Pancreas (tissue), 10 donors: ENCODE measurements at regions not wholly inside any gene's neighbourhood (a gene's known extent, or its start where the extent isn't known, plus 50 kb on each side); places are given as distances from the start of the nearest gene placed in this dataset.
A peak's percentile ranks its signal among the peaks of the same experiment; 100 is the strongest.

ENCODE experiments used
- ATAC-seq, 4 donors: fragments of 200-7000 bp; cut with Tn5 transposase; one replicate each; pipeline versions ENCODE4 v1.8.0 to v1.9.1; 2020; ENCODE audit warnings: mild to moderate bottlenecking in 4 of 4, moderate library complexity in 4 of 4
- DNase-seq, 6 donors: peaks; one replicate each; pipeline ENCODE4 v3.0.0-alpha.2; 2020
- FAIRE-seq: peaks from 2 replicates; lab custom pipeline; 2012; peaks lifted over from hg19 to GRCh38; lab: Jason Lieb, UNC
- H3K27ac ChIP-seq, 4 donors: fragments of 200-600 bp; sonication (generic); 1 replicate in 3 of 4; 2 replicates in 1 of 4; pipeline versions ENCODE4 v1.5.0 to v1.8.0; 2020
- H3K27me3 ChIP-seq, 4 donors: fragments of 200-600 bp; one replicate each; pipeline ENCODE4 v1.8.0; 2021
- H3K36me3 ChIP-seq, 3 donors: fragments of 200-600 bp; sonication (generic) in 1 of 3; one replicate each; pipeline versions ENCODE4 v1.5.0 to v1.8.0; 2020 to 2021
- H3K4me1 ChIP-seq, 3 donors: fragments of 200-600 bp; one replicate each; pipeline ENCODE4 v1.8.0; 2021
- H3K4me3 ChIP-seq, 4 donors: fragments of 200-600 bp; sonication (generic) in 2 of 4; one replicate each; pipeline versions ENCODE4 v1.5.0 to v1.8.0; 2020 to 2021
- H3K9me3 ChIP-seq, 4 donors: fragments of 200-600 bp; one replicate each; pipeline ENCODE4 v1.8.0; 2021
- WGBS, 2 donors: extraction: QIAGEN DNeasy Blood & Tissue Kit; methylation state at CpG; one replicate each; pipeline ENCODE4 v1.1.7; 2013; 5-methylcytosine and 5-hydroxymethylcytosine counted together
- intact Hi-C, 3 donors: fragments of 100-400 bp; cut with DNase I; formaldehyde crosslinking; loops; one replicate each; pipeline versions ENCODE4 v1.11.1 to v1.14.2; 2022
- TF ChIP-seq, protein P1 (sequence below), 4 donors: fragments of 200-600 bp; sonication (generic) in 3 of 4; IDR thresholded peaks; one replicate each; pipeline versions ENCODE4 v1.5.0 to v1.8.0; 2021; ENCODE audit warnings: antibody characterized with exemption in 4 of 4
- donor health status: healthy with polysubstance abuse.
- donor health status: DM: no; HTN: no; CAD: no; lungs with moderate emphysema.
- donor health status: DM: no; HTN: no; CAD: no.
- donor health status: control.
- donor health status: control.
- donor health status: Bipolar disorder and iron deficiency.
- donor health status: DM: yes; HTN: yes; CAD: no.
- donor health status: DM: no; HTN: no; CAD: no.
- donor health status: DM: no; HTN: no; CAD: no.
- donor health status: DM: yes; HTN: yes; CAD: no.

DNA sequence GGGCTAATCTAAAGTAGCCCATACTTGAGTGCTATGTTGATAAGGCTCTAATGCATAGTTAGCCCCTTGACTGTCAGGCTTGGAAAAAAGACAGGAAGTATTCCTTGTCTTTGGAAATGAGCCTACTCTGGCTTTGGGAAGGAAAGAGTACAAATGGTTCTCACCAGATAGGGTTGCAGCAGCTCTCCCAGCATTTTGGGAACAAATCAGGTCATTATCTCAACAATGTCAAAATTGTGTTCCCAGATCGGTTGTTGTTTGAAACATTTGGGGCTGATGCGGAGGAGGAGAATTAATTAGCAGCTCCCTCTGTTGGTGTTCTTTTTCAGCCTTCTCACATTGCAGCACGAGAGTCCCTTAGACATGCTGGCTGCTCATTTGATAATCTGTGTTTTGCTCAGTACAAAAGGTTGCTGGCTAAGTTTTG is 294.7 kb upstream of the DMRT1 start:
- 1 to 3% methylated on average over 3 of the region's 3 CpGs for WGBS, 2 donors
- H3K27me3 ChIP-seq, result no peaks in the 10 kb centered on the region
- ATAC-seq, result peak; percentile 61 to 84 (median 80)
- DNase-seq, result no peak
- peak; percentile 5 for FAIRE-seq
- H3K36me3 ChIP-seq, result no peaks in the 10 kb centered on the region
- peak overlapping the region in 1 of 4 donors; percentile 4 for H3K27ac ChIP-seq
- intact Hi-C loops, result loop anchor here in 1 of 3 donors (10.0 kb wide), 1 partner anchor 152 kb away; no protein-coding TSS in a partner anchor
- TF ChIP-seq, protein P1, sequence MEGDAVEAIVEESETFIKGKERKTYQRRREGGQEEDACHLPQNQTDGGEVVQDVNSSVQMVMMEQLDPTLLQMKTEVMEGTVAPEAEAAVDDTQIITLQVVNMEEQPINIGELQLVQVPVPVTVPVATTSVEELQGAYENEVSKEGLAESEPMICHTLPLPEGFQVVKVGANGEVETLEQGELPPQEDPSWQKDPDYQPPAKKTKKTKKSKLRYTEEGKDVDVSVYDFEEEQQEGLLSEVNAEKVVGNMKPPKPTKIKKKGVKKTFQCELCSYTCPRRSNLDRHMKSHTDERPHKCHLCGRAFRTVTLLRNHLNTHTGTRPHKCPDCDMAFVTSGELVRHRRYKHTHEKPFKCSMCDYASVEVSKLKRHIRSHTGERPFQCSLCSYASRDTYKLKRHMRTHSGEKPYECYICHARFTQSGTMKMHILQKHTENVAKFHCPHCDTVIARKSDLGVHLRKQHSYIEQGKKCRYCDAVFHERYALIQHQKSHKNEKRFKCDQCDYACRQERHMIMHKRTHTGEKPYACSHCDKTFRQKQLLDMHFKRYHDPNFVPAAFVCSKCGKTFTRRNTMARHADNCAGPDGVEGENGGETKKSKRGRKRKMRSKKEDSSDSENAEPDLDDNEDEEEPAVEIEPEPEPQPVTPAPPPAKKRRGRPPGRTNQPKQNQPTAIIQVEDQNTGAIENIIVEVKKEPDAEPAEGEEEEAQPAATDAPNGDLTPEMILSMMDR (IDR thresholded peaks at IDR 0.05), result peak in 1 of 4 donors; percentile 8
- peaks cover 0 to 14% (median 11%) of the 10 kb centered on the region in 3 donors for H3K4me1 ChIP-seq
- H3K9me3 ChIP-seq, result no peaks in the 10 kb centered on the region
- H3K4me3 ChIP-seq, result peak overlapping the region in 1 of 4 donors; percentile 18

DNA sequence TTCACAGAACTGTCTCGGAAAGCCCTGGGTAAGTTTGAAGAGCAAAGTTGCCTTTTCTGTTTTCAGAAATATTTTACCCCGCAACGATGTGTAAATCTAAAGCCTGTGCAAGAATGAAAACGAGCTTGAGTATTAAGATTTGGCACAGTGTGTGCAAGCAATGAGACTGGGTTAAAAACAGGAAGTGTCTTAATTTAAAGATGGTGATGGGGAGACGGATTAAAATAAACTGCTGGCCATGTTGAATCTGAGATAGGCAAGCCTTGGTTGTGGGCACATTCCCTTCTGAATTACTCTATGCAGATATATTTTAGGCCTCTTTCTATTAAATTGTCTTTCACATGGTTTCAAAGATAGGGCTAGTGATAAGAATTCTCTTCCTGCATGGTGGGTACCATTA is 294.2 kb upstream of the DMRT1 start:
- WGBS, 2 donors, result 63 to 69% methylated on average over 5 of the region's 5 CpGs
- DNase-seq, result no peak
- peaks cover 0 to 18% (median 14%) of the 10 kb centered on the region in 3 donors for H3K4me1 ChIP-seq
- no peak overlapping the region for H3K27ac ChIP-seq
- no peak for FAIRE-seq
- intact Hi-C loops, result loop anchor here in 1 of 3 donors (10.0 kb wide), 1 partner anchor 153 kb away; no protein-coding TSS in a partner anchor
- no peaks in the 10 kb centered on the region for H3K9me3 ChIP-seq
- no peaks in the 10 kb centered on the region for H3K27me3 ChIP-seq
- no peaks in the 10 kb centered on the region for H3K36me3 ChIP-seq
- TF ChIP-seq, protein P1 (IDR thresholded peaks at IDR 0.05), result no peak
- no peak for ATAC-seq
- H3K4me3 ChIP-seq, result no peak overlapping the region

DNA sequence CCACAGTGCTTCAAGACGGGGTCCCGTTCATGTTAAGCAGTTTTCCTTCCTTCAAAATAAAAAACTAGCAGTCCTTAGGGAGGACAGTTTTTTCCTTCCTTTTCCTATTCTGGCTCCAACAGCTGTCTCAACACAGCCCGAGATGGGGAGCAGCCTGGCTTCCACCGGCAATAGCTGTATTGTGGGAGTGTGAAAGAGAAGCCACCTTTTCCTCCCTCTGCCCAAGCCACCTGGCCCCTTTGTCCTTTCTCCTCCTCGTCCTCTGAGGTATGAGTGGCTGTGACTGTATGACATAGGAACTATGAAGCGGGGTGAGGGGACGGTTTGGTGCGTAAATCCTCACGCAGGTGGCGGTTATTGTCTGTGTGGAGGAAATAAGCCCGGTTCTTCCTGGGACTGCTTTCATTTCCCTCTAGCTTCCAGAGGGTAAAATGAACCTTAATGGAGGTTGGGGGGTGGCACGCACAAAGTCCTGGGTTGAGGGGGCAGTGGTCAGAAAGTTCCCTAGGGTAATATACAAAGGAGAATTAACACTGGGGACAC is 292.0 kb upstream of the DMRT1 start:
- Histone ChIP-seq H3K4me1 (peaks cover 0 to 24% (median 18%) of the 10 kb centered on the region in 3 donors), H3K9me3 (no peaks in the 10 kb centered on the region), H3K36me3 (no peaks in the 10 kb centered on the region), H3K27ac (no peak overlapping the region), H3K4me3 (no peak overlapping the region), H3K27me3 (no peaks in the 10 kb centered on the region)
- intact Hi-C loops, result loop anchor here in 1 of 3 donors (10.0 kb wide), 1 partner anchor 155 kb away; no protein-coding TSS in a partner anchor
- TF ChIP-seq, protein P1 (IDR thresholded peaks at IDR 0.05), result no peak
- DNase-seq (no peak), ATAC-seq (no peak), FAIRE-seq (no peak)
- whole genome bisulfite sequencing, 2 donors, result 89 to 90% methylated on average over 12 of the region's 12 CpGs

DNA sequence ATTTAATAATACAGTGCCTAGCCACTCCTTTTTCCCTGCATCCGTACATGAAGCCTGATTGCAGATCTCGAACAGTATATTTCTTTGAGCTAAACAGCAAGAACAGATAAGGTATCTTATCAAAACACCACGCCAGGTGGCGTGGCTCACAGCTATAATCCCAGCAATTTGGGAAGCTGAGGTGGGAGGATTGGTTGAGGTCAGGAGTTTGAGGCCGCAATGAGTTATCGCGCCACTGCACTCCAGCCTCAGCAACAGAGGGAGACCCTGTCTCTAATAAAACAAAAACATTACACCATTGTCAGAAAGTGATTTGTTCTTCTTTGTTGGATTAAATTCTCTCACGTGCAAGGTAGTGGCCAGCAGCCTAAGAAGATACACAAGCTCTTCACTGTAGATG is 291.2 kb upstream of the DMRT1 start:
- FAIRE-seq, result no peak
- Histone ChIP-seq H3K36me3 (no peaks in the 10 kb centered on the region), H3K27me3 (no peaks in the 10 kb centered on the region), H3K27ac (no peak overlapping the region), H3K4me3 (no peak overlapping the region), H3K9me3 (no peaks in the 10 kb centered on the region), H3K4me1 (peaks cover 0 to 24% (median 18%) of the 10 kb centered on the region in 3 donors)
- ATAC-seq, result peak in 2 of 4 donors; percentile 36 to 41
- intact Hi-C loops, result no loop called here
- WGBS, 2 donors, result 48 to 54% methylated on average over 8 of the region's 8 CpGs
- DNase-seq, result no peak
- TF ChIP-seq, protein P1 (IDR thresholded peaks at IDR 0.05), result no peak
